IMR-90 (cell line): ENCODE measurements at regions not wholly inside any gene's neighbourhood (a gene's known extent, or its start where the extent isn't known, plus 50 kb on each side); places are given as distances from the start of the nearest gene placed in this dataset.

ENCODE experiments used
- ATAC-seq: fragments of 200-7000 bp; cut with Tn5 transposase; 2 replicates; pipeline ENCODE4 v1.9.1; 2020; ENCODE audit warnings: low read depth, mild to moderate bottlenecking, moderate library complexity
- BruUV-seq: library from RNA; stranded (reverse); fragments of 400-500 nt; replicated peaks from 2 replicates; lab custom pipeline; 2021; lab: Mats Ljungman, UMichigan
- CTCF ChIA-PET: fragments of 300-600 bp; formaldehyde crosslinking; extraction: SDS; loops from one replicate; lab custom pipeline; 2021; ENCODE audit warnings: antibody characterized with exemption; lab: Yijun Ruan, JAX
- POLR2A ChIA-PET: fragments of 300-600 bp; sonication (Branson Sonifier 250); formaldehyde crosslinking; loops from one replicate; lab custom pipeline; 2022; ENCODE audit warnings: antibody characterized with exemption; ENCODE audit not compliant: unreplicated experiment; lab: Charles Lee
- DNase-seq: peaks from one replicate; pipeline ENCODE4 v3.0.0; 2013
- H2AFZ ChIP-seq: replicated peaks from 2 replicates; pipeline ENCODE3; 2013; ENCODE audit warnings: low read length, mild to moderate bottlenecking; ENCODE audit not compliant: poor library complexity
- H2AK5ac ChIP-seq: 2 replicates; pipeline ENCODE4 v1.6.1; 2013; ENCODE audit warnings: low read depth, low read length, inconsistent platforms
- H2AK9ac ChIP-seq: replicated peaks from 2 replicates; pipeline ENCODE3; 2013; ENCODE audit warnings: mild to moderate bottlenecking, low read depth, low read length, moderate library complexity; ENCODE audit not compliant: poor library complexity
- H2BK120ac ChIP-seq: 2 replicates; pipeline ENCODE4 v1.6.1; 2013; ENCODE audit warnings: low read depth, low read length, inconsistent platforms
- H2BK15ac ChIP-seq: 3 replicates; pipeline ENCODE4 v1.6.1; 2013; ENCODE audit warnings: low read depth, low read length, inconsistent platforms
- H2BK20ac ChIP-seq: 2 replicates; pipeline ENCODE4 v1.6.1; 2013; ENCODE audit warnings: low read depth, mild to moderate bottlenecking, inconsistent platforms, low read length, moderate library complexity
- H2BK5ac ChIP-seq: 2 replicates; pipeline ENCODE4 v1.6.1; 2013; ENCODE audit warnings: mild to moderate bottlenecking, low read depth, low read length, inconsistent platforms; ENCODE audit not compliant: poor library complexity, severe bottlenecking
- H3K14ac ChIP-seq: replicated peaks from 2 replicates; pipeline ENCODE4 v1.6.1; 2013; ENCODE audit warnings: low read depth, low read length, inconsistent platforms
- H3K18ac ChIP-seq: 2 replicates; pipeline ENCODE4 v1.6.1; 2013; ENCODE audit warnings: low read depth, low read length, control low read depth
- H3K23ac ChIP-seq: 2 replicates; pipeline ENCODE4 v1.6.1; 2013; ENCODE audit warnings: low read depth, low read length, inconsistent platforms
- H3K27ac ChIP-seq: 2 replicates; pipeline ENCODE4 v1.5.1; 2013; ENCODE audit warnings: mild to moderate bottlenecking, control low read depth, low read length; ENCODE audit not compliant: insufficient read depth
- H3K27me3 ChIP-seq: 2 replicates; pipeline ENCODE4 v1.6.1; 2013; ENCODE audit warnings: low read length; ENCODE audit not compliant: control insufficient read depth, insufficient read depth
- H3K36me3 ChIP-seq: 2 replicates; pipeline ENCODE4 v1.6.1; 2013; ENCODE audit warnings: low read length, mixed read lengths; ENCODE audit not compliant: control insufficient read depth, insufficient read depth
- H3K4ac ChIP-seq: 2 replicates; pipeline ENCODE4 v1.6.1; 2013; ENCODE audit warnings: low read depth, low read length, inconsistent platforms
- H3K4me1 ChIP-seq: 2 replicates; pipeline ENCODE4 v1.6.1; 2013; ENCODE audit warnings: low read length, mixed read lengths; ENCODE audit not compliant: control insufficient read depth, insufficient read depth
- H3K4me2 ChIP-seq: 2 replicates; pipeline ENCODE4 v1.6.1; 2013; ENCODE audit warnings: low read depth, mild to moderate bottlenecking, control low read depth, low read length, moderate library complexity
- H3K4me3 ChIP-seq: 2 replicates; pipeline ENCODE4 v1.5.1; 2013; ENCODE audit warnings: low read depth, mild to moderate bottlenecking, control low read depth, low read length, moderate library complexity; ENCODE audit not compliant: insufficient read depth
- H3K56ac ChIP-seq: 2 replicates; pipeline ENCODE4 v1.6.1; 2013; ENCODE audit warnings: low read length, inconsistent platforms; ENCODE audit not compliant: insufficient read depth; ENCODE audit errors: extremely low read depth
- H3K79me1 ChIP-seq, 2 experiments: 2 replicates each; pipeline ENCODE4 v1.6.1; 2013; ENCODE audit warnings: low read length in 2 of 2, inconsistent platforms in 1 of 2, low read depth in 1 of 2
- H3K9ac ChIP-seq: 2 replicates; pipeline ENCODE4 v1.6.1; 2013; ENCODE audit warnings: low read depth, low read length, control low read depth
- H3K9me1 ChIP-seq: 2 replicates; pipeline ENCODE4 v1.6.1; 2013; ENCODE audit warnings: low read length, inconsistent platforms; ENCODE audit not compliant: insufficient read depth
- H3K9me3 ChIP-seq: 2 replicates; pipeline ENCODE4 v1.6.1; 2013; ENCODE audit warnings: low read length; ENCODE audit not compliant: control insufficient read depth, insufficient read depth
- H4K20me1 ChIP-seq: 2 replicates; pipeline ENCODE4 v1.6.1; 2013; ENCODE audit warnings: low read length, inconsistent platforms; ENCODE audit not compliant: insufficient read depth
- H4K5ac ChIP-seq: 2 replicates; pipeline ENCODE4 v1.6.1; 2013; ENCODE audit warnings: mild to moderate bottlenecking, low read depth, low read length, control low read depth
- H4K8ac ChIP-seq, 2 experiments: 2 replicates each; pipeline ENCODE4 v1.6.1; 2013; ENCODE audit warnings: low read depth in 2 of 2, low read length in 2 of 2, control low read depth in 1 of 2, inconsistent platforms in 1 of 2
- H4K91ac ChIP-seq: 2 replicates; pipeline ENCODE4 v1.6.1; 2013; ENCODE audit warnings: low read depth, low read length, inconsistent platforms; ENCODE audit not compliant: insufficient read depth
- BHLHE40 ChIP-seq: fragments of 150-350 bp; IDR thresholded peaks from 2 replicates; pipeline ENCODE4 v1.6.1; 2016; ENCODE audit warnings: mild to moderate bottlenecking, low read depth, low read length
- CEBPB ChIP-seq: IDR thresholded peaks from 2 replicates; pipeline ENCODE4 v1.6.1; 2012; ENCODE audit warnings: low read depth, low read length, improper control_type of control experiment
- CHD1 ChIP-seq: IDR thresholded peaks from 2 replicates; pipeline ENCODE4 v1.6.1; 2012; ENCODE audit warnings: low read depth, low read length, improper control_type of control experiment
- CTCF ChIP-seq: conservative IDR thresholded peaks from 2 replicates; pipeline ENCODE4 v1.5.1; 2012; ENCODE audit warnings: mild to moderate bottlenecking, low read depth, low read length, improper control_type of control experiment
- ELK1 ChIP-seq: fragments of 150-350 bp; IDR thresholded peaks from 2 replicates; pipeline ENCODE4 v1.6.1; 2016; ENCODE audit warnings: low read depth, mild to moderate bottlenecking, low read length, moderate library complexity, borderline replicate concordance
- FOS ChIP-seq: fragments of 150-350 bp; IDR thresholded peaks from 2 replicates; pipeline ENCODE4 v1.6.1; 2016; ENCODE audit warnings: low read depth, low read length
- MAFK ChIP-seq: IDR thresholded peaks from 2 replicates; pipeline ENCODE4 v1.6.1; 2012; ENCODE audit warnings: low read depth, low read length, improper control_type of control experiment
- MAZ ChIP-seq: IDR thresholded peaks from 2 replicates; pipeline ENCODE4 v1.6.1; 2012; ENCODE audit warnings: low read depth, mild to moderate bottlenecking, low read length, improper control_type of control experiment, moderate library complexity, borderline replicate concordance
- MXI1 ChIP-seq: IDR thresholded peaks from 2 replicates; pipeline ENCODE4 v1.6.1; 2012; ENCODE audit warnings: low read depth, mild to moderate bottlenecking, low read length, moderate library complexity, borderline replicate concordance
- NFE2L2 ChIP-seq: fragments of 150-350 bp; IDR thresholded peaks from 2 replicates; pipeline ENCODE4 v1.6.1; 2016; ENCODE audit warnings: low read depth, mild to moderate bottlenecking, low read length
- POLR2A ChIP-seq: IDR thresholded peaks from 2 replicates; pipeline ENCODE4 v1.6.1; 2012; ENCODE audit warnings: mild to moderate bottlenecking, low read depth, low read length
- RAD21 ChIP-seq: IDR thresholded peaks from 2 replicates; pipeline ENCODE4 v1.6.1; 2012; ENCODE audit warnings: low read length, improper control_type of control experiment
- RCOR1 ChIP-seq: IDR thresholded peaks from 2 replicates; pipeline ENCODE4 v1.6.1; 2012; ENCODE audit warnings: mild to moderate bottlenecking, low read length, improper control_type of control experiment; ENCODE audit not compliant: insufficient replicate concordance
- RFX5 ChIP-seq: IDR thresholded peaks from 2 replicates; pipeline ENCODE4 v1.8.0; 2012; ENCODE audit warnings: low read depth, mild to moderate bottlenecking, low read length, moderate library complexity
- SMC3 ChIP-seq: fragments of 150-350 bp; IDR thresholded peaks from 2 replicates; pipeline ENCODE4 v1.6.1; 2016; ENCODE audit warnings: low read depth, mild to moderate bottlenecking, antibody characterized with exemption, low read length, moderate library complexity
- USF2 ChIP-seq: fragments of 150-350 bp; IDR thresholded peaks from 2 replicates; pipeline ENCODE4 v1.6.1; 2017; ENCODE audit warnings: mild to moderate bottlenecking, antibody characterized with exemption, low read length, low read depth
- WGBS, 2 experiments: methylation state at CpG; one replicate each; pipeline versions ENCODE4 v1.1.5 to v1.1.7; 2013; ENCODE audit warnings: missing lambda C conversion rate in 2 of 2; ENCODE audit not compliant: insufficient read length in 1 of 2; ENCODE audit errors: extremely low coverage in 2 of 2; 5-methylcytosine and 5-hydroxymethylcytosine counted together
- dilution Hi-C: fragments of 300-500 bp; cut with HindIII; formaldehyde crosslinking; loops from one replicate; pipeline ENCODE4 v1.14.3; 2018; ENCODE audit warnings: low sequenced_read_pairs; ENCODE audit not compliant: unreplicated experiment
- in situ Hi-C: fragments of 300-500 bp; cut with MboI; formaldehyde crosslinking; loops from 3 replicates; pipeline ENCODE4 v1.14.3; 2019; ENCODE audit warnings: low sequenced_read_pairs, inconsistent platforms, mixed read lengths
- intact Hi-C: fragments of 100-400 bp; cut with micrococcal nuclease; formaldehyde crosslinking; loops from 2 replicates; pipeline ENCODE4 v1.10.0; 2022

GRCh38 chr2:136448432-136448831 is 316.9 kb upstream of the THSD7B start:
- Histone ChIP-seq H3K27ac (no peak overlapping the region), H2AK5ac (no peak overlapping the region), H3K4ac (no peak overlapping the region), H4K91ac (no peak overlapping the region), H2BK120ac (no peak overlapping the region), H4K8ac (no peak overlapping the region), H3K9me1 (no peaks in the 10 kb centered on the region), H3K79me1 (no peaks in the 10 kb centered on the region), H4K20me1 (no peaks in the 10 kb centered on the region), H3K18ac (no peak overlapping the region), H3K56ac (no peak overlapping the region), H2BK15ac (no peak overlapping the region), H2BK20ac (no peak overlapping the region), H3K36me3 (no peaks in the 10 kb centered on the region), H3K27me3 (no peaks in the 10 kb centered on the region), H3K9ac (no peak overlapping the region), H3K9me3 (no peaks in the 10 kb centered on the region; the same call in 1 of the 2 replicates), H2AFZ (no peak overlapping the region), H3K4me1 (no peaks in the 10 kb centered on the region), H2BK5ac (no peak overlapping the region), H3K4me3 (no peak overlapping the region), H4K5ac (no peak overlapping the region), H3K23ac (no peak overlapping the region), H2AK9ac (no peak overlapping the region), H3K4me2 (no peak overlapping the region), H3K14ac (no peak overlapping the region)
- dilution Hi-C loops (no loop called here), in situ Hi-C loops (no loop called here), intact Hi-C loops (no loop called here)
- TF ChIP-seq USF2 = no peak
- TF ChIP-seq MAFK = no peak
- TF ChIP-seq ELK1 = no peak
- TF ChIP-seq RCOR1 = no peak
- TF ChIP-seq CTCF = no peak
- TF ChIP-seq MXI1 = no peak
- no peak for TF ChIP-seq FOS
- no peak for TF ChIP-seq BHLHE40
- TF ChIP-seq MAZ = no peak
- no peak for TF ChIP-seq POLR2A
- TF ChIP-seq SMC3 = no peak
- no peak for TF ChIP-seq RAD21
- TF ChIP-seq RFX5 = no peak
- TF ChIP-seq CEBPB = no peak
- no peak for TF ChIP-seq CHD1
- no peak for TF ChIP-seq NFE2L2
- ATAC-seq = no peak
- no TSS peak for BruUV-seq
- no peak for DNase-seq
- ChIA-PET CTCF (no interaction called here), POLR2A (no interaction called here)
- no CpG with 5 or more reads among the region's 1 CpG for WGBS, 2 experiments
